ENCODE measurements at regions not wholly inside any gene's neighbourhood (a gene's known extent, or its start where the extent isn't known, plus 50 kb on each side); places are given as distances from the start of the nearest gene placed in this dataset.
A peak's percentile ranks its signal among the peaks of the same experiment; 100 is the strongest.

DNA sequence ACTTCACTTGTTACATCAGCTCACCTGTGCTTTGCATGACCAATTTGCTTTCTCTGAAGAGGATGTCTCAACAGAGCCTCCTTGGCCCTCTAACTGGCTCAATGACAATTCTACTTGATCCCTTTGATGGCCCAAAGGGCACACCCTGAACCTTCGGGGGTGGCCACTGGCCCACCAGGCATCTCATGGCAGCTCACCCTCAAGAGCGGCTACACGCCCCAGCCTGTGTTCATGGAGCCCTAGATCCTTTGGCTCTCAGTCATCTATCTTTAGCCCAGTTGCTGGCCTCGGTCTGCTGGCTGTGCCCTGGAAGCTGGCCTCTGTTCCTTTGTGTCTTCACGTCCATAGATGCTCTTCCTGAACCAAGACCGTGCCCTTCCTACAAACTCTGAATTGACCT is 476.7 kb downstream of the NPHP4 start:
- no peak for DNase-seq
- Histone ChIP-seq H3K27ac (replicated peaks) (no peak overlapping the region), H3K36me3 (no peaks in the 10 kb centered on the region), H3K27me3 (ENCODE audit: low read depth) (peaks cover 67% of the 10 kb centered on the region), H3K4me3 (no peak overlapping the region), H3K4me1 (no peaks in the 10 kb centered on the region), H3K9me3 (replicated peaks) (no peaks in the 10 kb centered on the region)
- TF ChIP-seq CTCF (IDR thresholded peaks at IDR 0.05; ENCODE audit: borderline replicate concordance): no peak
- intact Hi-C loops (cut with micrococcal nuclease): loop anchor here (10.0 kb wide), 2 partner anchors 229 to 399 kb away; no protein-coding TSS in a partner anchor

- Histone ChIP-seq H3K36me3 (no peaks in the 10 kb centered on the region), H3K27ac (replicated peaks) (no peak overlapping the region), H3K9me3 (replicated peaks) (no peaks in the 10 kb centered on the region), H3K4me1 (no peaks in the 10 kb centered on the region), H3K27me3 (ENCODE audit: low read depth) (peaks cover 74% of the 10 kb centered on the region), H3K4me3 (no peak overlapping the region)
- peak; percentile 65 for DNase-seq
- peak; percentile 100 for TF ChIP-seq CTCF (IDR thresholded peaks at IDR 0.05; ENCODE audit: borderline replicate concordance)
- intact Hi-C loops (cut with micrococcal nuclease): loop anchor here (10.0 kb wide), 2 partner anchors 230 to 400 kb away; no protein-coding TSS in a partner anchor
Observed at GRCh38 chr1:5514527-5515183, 477.6 kb downstream of the NPHP4 start.

GRCh38 chr1:5513846-5514526 is 478.2 kb downstream of the NPHP4 start:
- no peak for DNase-seq
- no peak for TF ChIP-seq CTCF (IDR thresholded peaks at IDR 0.05; ENCODE audit: borderline replicate concordance)
- Histone ChIP-seq H3K36me3 (no peaks in the 10 kb centered on the region), H3K4me3 (no peak overlapping the region), H3K27me3 (ENCODE audit: low read depth) (peaks cover 80% of the 10 kb centered on the region), H3K27ac (replicated peaks) (no peak overlapping the region), H3K9me3 (replicated peaks) (no peaks in the 10 kb centered on the region), H3K4me1 (no peaks in the 10 kb centered on the region)
- intact Hi-C loops (cut with micrococcal nuclease): loop anchor here (10.0 kb wide), 2 partner anchors 231 to 401 kb away; no protein-coding TSS in a partner anchor

DNA sequence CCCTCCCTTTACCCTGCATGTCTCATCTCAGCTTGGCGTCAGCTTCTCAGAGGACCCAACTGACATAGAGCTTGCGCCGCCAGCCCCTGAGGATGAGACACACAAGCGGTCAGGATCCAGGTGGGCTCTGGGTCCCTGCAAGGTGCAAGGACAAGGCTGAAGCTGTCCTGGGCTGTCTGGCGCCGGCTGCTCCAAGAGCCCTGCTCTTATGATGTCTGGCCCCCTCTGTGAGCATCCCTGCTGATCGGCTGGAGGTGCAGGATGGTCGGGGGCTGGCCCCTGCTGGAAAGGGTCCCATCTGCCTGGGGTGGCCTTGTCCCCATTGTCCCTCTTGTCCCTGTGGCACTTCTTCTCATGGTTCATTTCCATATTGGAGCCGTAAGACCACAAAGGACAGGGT is 479.0 kb downstream of the NPHP4 start:
- no peak overlapping the region for H3K27ac ChIP-seq (replicated peaks)
- H3K27me3 ChIP-seq (ENCODE audit: low read depth): peaks cover 86% of the 10 kb centered on the region
- no peaks in the 10 kb centered on the region for H3K36me3 ChIP-seq
- no peak overlapping the region for H3K4me3 ChIP-seq
- intact Hi-C loops (cut with micrococcal nuclease): loop anchor here (10.0 kb wide), 2 partner anchors 232 to 402 kb away; no protein-coding TSS in a partner anchor
- no peak for DNase-seq
- no peak for TF ChIP-seq CTCF (IDR thresholded peaks at IDR 0.05; ENCODE audit: borderline replicate concordance)
- no peaks in the 10 kb centered on the region for H3K4me1 ChIP-seq
- H3K9me3 ChIP-seq (replicated peaks): no peaks in the 10 kb centered on the region

- H3K9me3 ChIP-seq (replicated peaks): no peaks in the 10 kb centered on the region
- intact Hi-C loops (cut with micrococcal nuclease): loop anchor here (10.0 kb wide), 2 partner anchors 233 to 403 kb away; no protein-coding TSS in a partner anchor
- DNase-seq: no peak
- H3K27ac ChIP-seq (replicated peaks): no peak overlapping the region
- H3K4me1 ChIP-seq: no peaks in the 10 kb centered on the region
- no peaks in the 10 kb centered on the region for H3K36me3 ChIP-seq
- no peak overlapping the region for H3K4me3 ChIP-seq
- peaks cover 86% of the 10 kb centered on the region for H3K27me3 ChIP-seq (ENCODE audit: low read depth)
- TF ChIP-seq CTCF (IDR thresholded peaks at IDR 0.05; ENCODE audit: borderline replicate concordance): no peak
Observed at GRCh38 chr1:5511381-5512097, 480.7 kb downstream of the NPHP4 start.
